Trophoblast cell (in vitro differentiated cells and primary cell): ENCODE measurements at regions not wholly inside any gene's neighbourhood (a gene's known extent, or its start where the extent isn't known, plus 50 kb on each side); places are given as distances from the start of the nearest gene placed in this dataset.
"Not testable (repeated sequence)": the region's sequence is repeated elsewhere in the genome, so short reads cannot be mapped to it uniquely, and the experiment has no call there.

ENCODE experiments used
- DNase-seq, 2 donors: peaks; one replicate each; pipeline ENCODE4 v3.0.0-alpha.2; 2016
- H2AFZ ChIP-seq: 2 replicates; pipeline ENCODE4 v1.6.1; 2013; ENCODE audit warnings: low read length, moderate library complexity, mild to moderate bottlenecking; ENCODE audit not compliant: insufficient read depth, poor library complexity
- H2AK5ac ChIP-seq: 2 replicates; pipeline ENCODE4 v1.6.1; 2013; ENCODE audit warnings: mild to moderate bottlenecking, low read length
- H2BK120ac ChIP-seq: 2 replicates; pipeline ENCODE4 v1.6.1; 2013; ENCODE audit warnings: low read length, mild to moderate bottlenecking, moderate library complexity; ENCODE audit not compliant: insufficient read depth, poor library complexity
- H2BK12ac ChIP-seq: 2 replicates; pipeline ENCODE4 v1.6.1; 2013; ENCODE audit warnings: mild to moderate bottlenecking, low read length, moderate library complexity
- H2BK5ac ChIP-seq: 2 replicates; pipeline ENCODE4 v1.6.1; 2013; ENCODE audit warnings: low read length, low read depth, moderate library complexity, mild to moderate bottlenecking; ENCODE audit not compliant: poor library complexity
- H3K14ac ChIP-seq: 2 replicates; pipeline ENCODE4 v1.6.1; 2013; ENCODE audit warnings: mild to moderate bottlenecking, low read length
- H3K18ac ChIP-seq: 2 replicates; pipeline ENCODE4 v1.6.1; 2013; ENCODE audit warnings: mild to moderate bottlenecking, low read length
- H3K23ac ChIP-seq: 2 replicates; pipeline ENCODE4 v1.6.1; 2013; ENCODE audit warnings: low read length
- H3K27ac ChIP-seq: 2 replicates; pipeline ENCODE4 v1.5.1; 2013; ENCODE audit warnings: low read depth, mild to moderate bottlenecking, inconsistent platforms, low read length, moderate library complexity
- H3K27me3 ChIP-seq: 2 replicates; pipeline ENCODE4 v1.6.1; 2013; ENCODE audit warnings: inconsistent platforms, mild to moderate bottlenecking, low read length, moderate library complexity; ENCODE audit not compliant: insufficient read depth
- H3K36me3 ChIP-seq, 2 experiments: 1 replicate in 1 of 2; 2 replicates in 1 of 2; pipeline ENCODE4 v1.6.1; 2013; ENCODE audit warnings: low read length in 2 of 2, mild to moderate bottlenecking in 2 of 2, moderate library complexity in 1 of 2; ENCODE audit not compliant: insufficient read depth in 2 of 2, control insufficient read depth in 1 of 2
- H3K4ac ChIP-seq: 2 replicates; pipeline ENCODE4 v1.6.1; 2013; ENCODE audit warnings: low read depth, mild to moderate bottlenecking, low read length, moderate library complexity
- H3K4me1 ChIP-seq, 2 experiments: 1 replicate in 1 of 2; 2 replicates in 1 of 2; pipeline ENCODE4 v1.6.1; 2013; ENCODE audit warnings: low read length in 2 of 2, mild to moderate bottlenecking in 2 of 2, moderate library complexity in 1 of 2; ENCODE audit not compliant: insufficient read depth in 2 of 2, control insufficient read depth in 1 of 2
- H3K4me2 ChIP-seq: 2 replicates; pipeline ENCODE4 v1.6.1; 2013; ENCODE audit warnings: inconsistent platforms, mild to moderate bottlenecking, low read length, moderate library complexity
- H3K4me3 ChIP-seq: 2 replicates; pipeline ENCODE4 v1.5.1; 2013; ENCODE audit warnings: mild to moderate bottlenecking, low read depth, low read length, inconsistent platforms
- H3K79me1 ChIP-seq: one replicate; pipeline ENCODE4 v1.6.1; 2013; ENCODE audit warnings: low read length
- H3K79me2 ChIP-seq: 2 replicates; pipeline ENCODE4 v1.6.1; 2013; ENCODE audit warnings: low read length, mild to moderate bottlenecking; ENCODE audit not compliant: control insufficient read depth, insufficient read depth, poor library complexity
- H3K9ac ChIP-seq: 2 replicates; pipeline ENCODE4 v1.6.1; 2013; ENCODE audit warnings: mild to moderate bottlenecking, low read length
- H3K9me3 ChIP-seq: 2 replicates; pipeline ENCODE4 v1.6.1; 2013; ENCODE audit warnings: low read depth, mild to moderate bottlenecking, control low read depth, inconsistent platforms, low read length; ENCODE audit not compliant: insufficient read depth
- H4K12ac ChIP-seq: 2 replicates; pipeline ENCODE4 v1.6.1; 2013; ENCODE audit warnings: low read depth, mild to moderate bottlenecking, low read length, moderate library complexity
- H4K8ac ChIP-seq: 2 replicates; pipeline ENCODE4 v1.6.1; 2013; ENCODE audit warnings: low read depth, mild to moderate bottlenecking, low read length, moderate library complexity
- H4K91ac ChIP-seq: one replicate; pipeline ENCODE4 v1.6.1; 2013; ENCODE audit warnings: low read depth, mild to moderate bottlenecking, low read length, moderate library complexity
- WGBS: extraction: QIAGEN DNeasy Blood & Tissue Kit; methylation state at CpG from one replicate; pipeline ENCODE4 v1.1.7; 2013; ENCODE audit warnings: missing lambda C conversion rate; ENCODE audit not compliant: insufficient read length, insufficient coverage; ENCODE audit errors: extremely low coverage; 5-methylcytosine and 5-hydroxymethylcytosine counted together

DNA sequence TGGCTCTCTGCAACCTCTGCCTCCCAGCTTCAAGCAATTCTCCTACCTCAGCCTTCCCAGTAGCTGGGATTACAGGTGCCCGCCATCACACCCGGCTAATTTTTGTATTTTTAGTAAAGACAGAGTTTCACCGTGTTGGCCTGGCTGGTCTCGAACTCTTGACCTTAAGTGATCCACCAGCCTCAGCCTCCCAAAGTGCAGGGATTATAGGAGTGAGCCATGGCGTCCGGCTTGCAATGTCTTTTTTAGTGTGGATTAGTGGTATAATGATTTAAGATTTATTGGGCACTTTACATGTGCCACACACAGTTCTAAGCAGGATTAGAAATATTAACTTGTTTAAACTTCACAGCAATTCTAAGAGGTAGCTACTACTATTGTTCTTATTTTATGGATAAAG, 353.6 kb upstream of the C2CD4B start:
- H3K27ac ChIP-seq, H4K91ac ChIP-seq, H4K12ac ChIP-seq, H4K8ac ChIP-seq, H3K14ac ChIP-seq, H2BK12ac ChIP-seq, H3K18ac ChIP-seq, H3K4ac ChIP-seq, H2BK5ac ChIP-seq, H3K9me3 ChIP-seq, H2BK120ac ChIP-seq, H3K23ac ChIP-seq, H2AK5ac ChIP-seq, H2AFZ ChIP-seq, H3K9ac ChIP-seq, H3K36me3 ChIP-seq, H3K4me3 ChIP-seq, H3K27me3 ChIP-seq, H3K4me2 ChIP-seq, H3K79me1 ChIP-seq, H3K79me2 ChIP-seq, DNase-seq: not testable (repeated sequence)
- no CpG with 5 or more reads among the region's 6 CpGs for WGBS
- H3K4me1 ChIP-seq = peaks cover 5 to 19% of the 10 kb centered on the region in 2 experiments

DNA sequence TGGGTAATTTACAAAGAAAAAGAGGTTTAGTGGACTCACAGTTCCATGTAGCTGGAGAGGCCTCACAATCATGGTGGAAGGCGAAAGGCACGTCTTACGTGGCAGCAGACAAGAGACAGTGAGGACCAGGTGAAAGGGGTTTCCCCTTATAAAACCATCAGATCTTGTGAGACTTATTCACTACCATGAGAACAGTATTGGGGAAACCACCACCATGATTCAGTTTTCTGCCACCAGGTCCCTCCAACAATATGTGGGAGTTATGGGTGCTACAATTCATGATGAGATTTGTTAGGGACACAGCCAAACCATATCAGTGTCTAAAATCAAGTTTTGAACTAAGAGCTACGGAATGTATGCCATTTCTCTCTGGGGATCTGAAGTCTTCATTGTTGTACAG, 354.8 kb upstream of the C2CD4B start:
- no peak overlapping the region for H3K18ac ChIP-seq
- H4K8ac ChIP-seq = no peak overlapping the region
- H3K9me3 ChIP-seq = no peaks in the 10 kb centered on the region
- H3K36me3 ChIP-seq = peaks cover 0 to under 1% of the 10 kb centered on the region in 2 experiments
- H4K12ac ChIP-seq = no peak overlapping the region
- no peak for DNase-seq
- peaks cover 5 to 19% of the 10 kb centered on the region in 2 experiments for H3K4me1 ChIP-seq
- H3K27me3 ChIP-seq = no peaks in the 10 kb centered on the region
- H2AK5ac ChIP-seq = no peak overlapping the region
- H2BK12ac ChIP-seq = no peak overlapping the region
- H3K79me2 ChIP-seq = peaks cover 2% of the 10 kb centered on the region
- no peak overlapping the region for H3K27ac ChIP-seq
- no peak overlapping the region for H3K4me3 ChIP-seq
- no peak overlapping the region for H4K91ac ChIP-seq
- no peak overlapping the region for H2AFZ ChIP-seq
- H3K4me2 ChIP-seq = no peak overlapping the region
- H2BK120ac ChIP-seq = no peak overlapping the region
- no peak overlapping the region for H3K4ac ChIP-seq
- no peak overlapping the region for H3K14ac ChIP-seq
- no peak overlapping the region for H3K9ac ChIP-seq
- no peak overlapping the region for H2BK5ac ChIP-seq
- WGBS = no CpG with 5 or more reads among the region's 4 CpGs
- peaks cover 10% of the 10 kb centered on the region for H3K79me1 ChIP-seq
- no peak overlapping the region for H3K23ac ChIP-seq

DNA sequence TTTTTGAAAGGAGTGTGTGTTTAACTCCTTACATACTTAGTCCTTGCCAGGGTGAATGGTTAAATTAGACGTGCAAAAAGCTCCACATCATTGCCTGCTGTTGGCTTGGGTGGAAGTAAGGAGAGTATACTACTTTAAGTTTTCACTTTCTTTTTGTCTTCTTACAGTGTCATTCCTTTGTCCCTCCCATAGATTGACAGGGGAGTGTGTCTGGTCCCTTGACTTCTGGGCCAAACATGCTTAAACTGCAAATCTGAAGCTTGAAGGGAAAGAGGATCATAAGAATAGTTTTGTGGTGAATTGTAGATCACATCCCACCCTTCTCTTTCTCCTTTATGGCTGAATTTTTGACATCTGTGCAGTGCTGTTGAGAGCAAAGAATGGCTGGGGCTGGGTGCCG, 355.8 kb upstream of the C2CD4B start:
- no peak overlapping the region for H2AK5ac ChIP-seq
- H3K23ac ChIP-seq = no peak overlapping the region
- no peaks in the 10 kb centered on the region for H3K27me3 ChIP-seq
- no peak overlapping the region for H3K4me3 ChIP-seq
- no peak for DNase-seq
- peaks cover 0 to 1% of the 10 kb centered on the region in 2 experiments for H3K36me3 ChIP-seq
- no peak overlapping the region for H3K4ac ChIP-seq
- H3K14ac ChIP-seq = no peak overlapping the region
- H3K9ac ChIP-seq = no peak overlapping the region
- no peak overlapping the region for H3K4me2 ChIP-seq
- peaks cover 5 to 22% of the 10 kb centered on the region in 2 experiments for H3K4me1 ChIP-seq
- H3K79me2 ChIP-seq = peaks cover 2% of the 10 kb centered on the region
- peak overlapping the region; percentile 53 for H4K91ac ChIP-seq
- no CpG with 5 or more reads among the region's 2 CpGs for WGBS
- peak overlapping the region; percentile 64 for H2BK5ac ChIP-seq
- H3K79me1 ChIP-seq = peaks cover 12% of the 10 kb centered on the region
- no peak overlapping the region for H2BK12ac ChIP-seq
- peak overlapping the region; percentile 26 for H2BK120ac ChIP-seq
- no peak overlapping the region for H3K18ac ChIP-seq
- no peak overlapping the region for H4K12ac ChIP-seq
- peak overlapping the region; percentile 20 for H3K27ac ChIP-seq
- no peaks in the 10 kb centered on the region for H3K9me3 ChIP-seq
- H4K8ac ChIP-seq = no peak overlapping the region
- H2AFZ ChIP-seq = no peak overlapping the region

DNA sequence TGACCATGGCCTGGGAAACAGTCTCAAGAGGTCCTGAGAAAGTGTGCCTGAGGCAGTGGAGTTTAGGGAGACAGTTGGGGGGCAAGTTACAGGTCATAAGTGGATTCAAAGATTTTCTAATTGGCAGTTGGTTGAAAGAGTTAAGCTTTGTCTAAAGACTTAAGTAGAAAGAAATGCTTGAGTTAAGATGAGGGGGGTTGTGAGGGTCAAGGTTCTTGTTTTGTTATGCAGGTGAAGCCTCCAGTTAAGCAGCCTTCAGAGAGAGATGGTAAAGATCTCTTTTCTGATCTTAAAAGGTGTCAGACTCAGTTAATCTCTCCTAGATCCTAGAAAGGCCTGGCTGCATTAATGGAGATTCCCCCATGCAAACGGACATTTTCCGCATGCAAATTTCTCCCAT, 356.3 kb upstream of the C2CD4B start:
- DNase-seq = no peak
- H3K4me3 ChIP-seq = no peak overlapping the region
- H3K79me2 ChIP-seq = peaks cover 2% of the 10 kb centered on the region
- no peak overlapping the region for H3K4me2 ChIP-seq
- no peak overlapping the region for H3K18ac ChIP-seq
- no peak overlapping the region for H2BK5ac ChIP-seq
- H3K4me1 ChIP-seq = peaks cover 9 to 25% of the 10 kb centered on the region in 2 experiments
- peaks cover 0 to 1% of the 10 kb centered on the region in 2 experiments for H3K36me3 ChIP-seq
- no peaks in the 10 kb centered on the region for H3K27me3 ChIP-seq
- H3K79me1 ChIP-seq = peaks cover 14% of the 10 kb centered on the region
- H3K14ac ChIP-seq = no peak overlapping the region
- no peak overlapping the region for H2BK120ac ChIP-seq
- no peaks in the 10 kb centered on the region for H3K9me3 ChIP-seq
- no peak overlapping the region for H4K12ac ChIP-seq
- no peak overlapping the region for H3K9ac ChIP-seq
- no peak overlapping the region for H4K91ac ChIP-seq
- no peak overlapping the region for H2BK12ac ChIP-seq
- H3K23ac ChIP-seq = no peak overlapping the region
- H2AK5ac ChIP-seq = no peak overlapping the region
- H2AFZ ChIP-seq = no peak overlapping the region
- H3K4ac ChIP-seq = no peak overlapping the region
- WGBS = no CpG with 5 or more reads among the region's 2 CpGs
- H3K27ac ChIP-seq = peak overlapping the region; percentile 23
- no peak overlapping the region for H4K8ac ChIP-seq
